ENCODE measurements at regions not wholly inside any gene's neighbourhood (a gene's known extent, or its start where the extent isn't known, plus 50 kb on each side); places are given as distances from the start of the nearest gene placed in this dataset.
"Not testable (repeated sequence)": the region's sequence is repeated elsewhere in the genome, so short reads cannot be mapped to it uniquely, and the experiment has no call there.

DNA sequence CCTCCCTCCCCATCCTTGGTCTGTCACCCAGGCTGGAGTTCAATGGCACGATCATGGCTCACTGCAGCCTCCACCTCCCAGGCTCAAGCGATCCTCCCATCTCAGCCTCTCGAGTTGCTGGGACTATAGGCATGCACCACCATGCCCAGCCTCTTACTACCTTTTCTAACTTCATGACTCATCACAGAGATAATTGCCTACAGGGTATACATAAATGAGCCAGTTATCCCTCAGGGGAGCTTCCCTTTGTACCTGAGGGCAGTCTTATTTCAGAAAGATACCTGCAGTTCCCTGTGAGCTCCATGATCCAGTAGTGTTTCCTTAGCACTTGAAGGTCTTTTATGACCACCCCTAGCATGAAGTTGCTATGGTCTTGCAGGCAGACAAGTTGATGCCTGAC is 94.2 kb upstream of the DNAJC1 start:
- Histone ChIP-seq H3K9ac (no peak overlapping the region), H3K4me3 (ENCODE audit: low read depth, low read length) (no peak overlapping the region), H3K4me2 (ENCODE audit: low read length) (no peak overlapping the region), H3K79me2 (no peaks in the 10 kb centered on the region), H3K27ac (no peak overlapping the region), H2AFZ (no peak overlapping the region), H3K4me1 (no peaks in the 10 kb centered on the region), H3K27me3 (ENCODE audit: control insufficient read depth, insufficient read depth, low read length) (no peaks in the 10 kb centered on the region), H3K9me3 (ENCODE audit: control insufficient read depth, low read length) (no peaks in the 10 kb centered on the region), H3K36me3 (ENCODE audit: control insufficient read depth, insufficient read depth, low read length) (no peaks in the 10 kb centered on the region)
- TF ChIP-seq, protein P1, sequence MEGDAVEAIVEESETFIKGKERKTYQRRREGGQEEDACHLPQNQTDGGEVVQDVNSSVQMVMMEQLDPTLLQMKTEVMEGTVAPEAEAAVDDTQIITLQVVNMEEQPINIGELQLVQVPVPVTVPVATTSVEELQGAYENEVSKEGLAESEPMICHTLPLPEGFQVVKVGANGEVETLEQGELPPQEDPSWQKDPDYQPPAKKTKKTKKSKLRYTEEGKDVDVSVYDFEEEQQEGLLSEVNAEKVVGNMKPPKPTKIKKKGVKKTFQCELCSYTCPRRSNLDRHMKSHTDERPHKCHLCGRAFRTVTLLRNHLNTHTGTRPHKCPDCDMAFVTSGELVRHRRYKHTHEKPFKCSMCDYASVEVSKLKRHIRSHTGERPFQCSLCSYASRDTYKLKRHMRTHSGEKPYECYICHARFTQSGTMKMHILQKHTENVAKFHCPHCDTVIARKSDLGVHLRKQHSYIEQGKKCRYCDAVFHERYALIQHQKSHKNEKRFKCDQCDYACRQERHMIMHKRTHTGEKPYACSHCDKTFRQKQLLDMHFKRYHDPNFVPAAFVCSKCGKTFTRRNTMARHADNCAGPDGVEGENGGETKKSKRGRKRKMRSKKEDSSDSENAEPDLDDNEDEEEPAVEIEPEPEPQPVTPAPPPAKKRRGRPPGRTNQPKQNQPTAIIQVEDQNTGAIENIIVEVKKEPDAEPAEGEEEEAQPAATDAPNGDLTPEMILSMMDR (IDR thresholded peaks at IDR 0.05) = no peak

DNA sequence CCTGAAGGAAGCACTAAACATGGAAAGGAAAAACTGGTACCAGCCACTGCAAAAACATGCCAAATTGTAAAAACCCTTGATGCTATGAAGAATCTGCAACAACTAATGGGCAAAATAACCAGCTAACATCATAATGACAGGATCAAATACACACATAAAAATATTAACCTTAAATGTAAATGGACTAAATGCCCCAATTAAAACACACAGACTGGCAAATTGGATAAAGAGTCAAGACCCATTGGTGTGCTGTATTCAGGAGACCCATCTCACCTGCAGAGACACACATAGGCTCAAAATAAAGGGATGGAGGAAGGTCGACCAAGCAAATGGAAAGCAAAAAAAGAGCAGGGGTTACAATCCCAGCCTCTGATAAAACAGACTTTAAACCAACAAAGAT is 87.7 kb upstream of the DNAJC1 start:
- H3K4me2 ChIP-seq (ENCODE audit: low read length); H2AFZ ChIP-seq; H3K4me1 ChIP-seq; H3K4me3 ChIP-seq (ENCODE audit: low read depth, low read length); H3K9ac ChIP-seq; H3K79me2 ChIP-seq; H3K36me3 ChIP-seq (ENCODE audit: control insufficient read depth, insufficient read depth, low read length); H3K27ac ChIP-seq; H3K27me3 ChIP-seq (ENCODE audit: control insufficient read depth, insufficient read depth, low read length); H3K9me3 ChIP-seq (ENCODE audit: control insufficient read depth, low read length): not testable (repeated sequence)

DNA sequence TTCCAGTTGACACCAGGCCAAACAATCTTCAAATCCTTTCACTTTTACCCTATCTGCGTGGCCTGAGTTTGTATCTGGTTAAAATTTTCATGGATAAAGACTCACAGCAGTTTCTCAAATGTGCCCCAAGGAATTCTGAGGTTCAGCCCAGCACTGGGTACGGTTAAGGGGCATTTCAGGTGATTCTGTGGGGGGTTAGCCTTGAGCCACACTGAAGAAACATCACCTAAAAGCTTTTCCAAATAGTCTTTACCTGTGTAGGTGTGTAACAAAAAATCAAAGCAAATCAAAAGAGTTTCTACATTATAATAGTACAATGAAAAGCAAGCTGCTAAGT is 83.8 kb upstream of the DNAJC1 start:
- Histone ChIP-seq H2AFZ (peak overlapping the region; percentile 56), H3K36me3 (ENCODE audit: control insufficient read depth, insufficient read depth, low read length) (no peaks in the 10 kb centered on the region), H3K79me2 (no peaks in the 10 kb centered on the region), H3K9me3 (ENCODE audit: control insufficient read depth, low read length) (no peaks in the 10 kb centered on the region), H3K9ac (no peak overlapping the region), H3K4me3 (ENCODE audit: low read depth, low read length) (no peak overlapping the region), H3K4me2 (ENCODE audit: low read length) (peak overlapping the region; percentile 3), H3K27ac (peak overlapping the region; percentile 71), H3K27me3 (ENCODE audit: control insufficient read depth, insufficient read depth, low read length) (no peaks in the 10 kb centered on the region), H3K4me1 (peaks cover 6% of the 10 kb centered on the region)
- TF ChIP-seq, protein P1 (IDR thresholded peaks at IDR 0.05) = no peak

DNA sequence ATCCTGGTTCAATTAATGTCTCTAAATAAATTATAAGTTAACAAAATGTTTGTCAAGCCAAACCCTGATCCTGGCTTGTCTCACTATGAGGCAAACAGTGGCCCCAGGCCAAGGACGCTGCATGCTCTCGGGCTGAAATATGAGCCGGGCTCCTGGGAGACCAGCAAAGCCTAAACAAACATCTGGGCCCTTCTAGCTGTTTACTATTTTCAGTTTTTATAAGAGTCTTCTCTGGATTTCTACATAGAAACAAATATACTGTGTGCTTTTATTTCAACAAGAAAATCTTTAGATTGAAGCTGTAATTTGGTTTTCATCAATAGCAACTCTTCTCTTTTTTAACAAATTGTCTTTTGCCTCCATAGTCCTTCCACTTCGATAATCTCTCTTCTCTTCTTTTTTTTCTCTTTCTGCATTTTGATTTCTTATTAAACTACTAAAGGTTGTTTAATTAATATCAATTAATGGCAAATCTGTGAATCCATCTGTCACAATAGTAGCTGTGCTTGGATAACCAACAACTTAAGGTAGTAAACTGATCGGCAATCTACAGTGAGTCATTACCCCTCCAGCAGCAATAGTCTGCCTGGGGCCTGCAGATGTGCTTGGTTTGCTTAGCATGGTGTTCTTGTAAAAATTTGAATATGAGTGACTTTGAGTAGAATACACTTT is 83.3 kb upstream of the DNAJC1 start:
- no peaks in the 10 kb centered on the region for H3K9me3 ChIP-seq (ENCODE audit: control insufficient read depth, low read length)
- TF ChIP-seq, protein P1 (IDR thresholded peaks at IDR 0.05) = no peak
- no peak overlapping the region for H3K9ac ChIP-seq
- H3K4me1 ChIP-seq = peaks cover 6% of the 10 kb centered on the region
- H2AFZ ChIP-seq = peak overlapping the region; percentile 56
- H3K4me3 ChIP-seq (ENCODE audit: low read depth, low read length) = peak overlapping the region; percentile 17
- peak overlapping the region; percentile 3 for H3K4me2 ChIP-seq (ENCODE audit: low read length)
- H3K27ac ChIP-seq = peak overlapping the region; percentile 71
- no peaks in the 10 kb centered on the region for H3K36me3 ChIP-seq (ENCODE audit: control insufficient read depth, insufficient read depth, low read length)
- H3K27me3 ChIP-seq (ENCODE audit: control insufficient read depth, insufficient read depth, low read length) = no peaks in the 10 kb centered on the region
- no peaks in the 10 kb centered on the region for H3K79me2 ChIP-seq

DNA sequence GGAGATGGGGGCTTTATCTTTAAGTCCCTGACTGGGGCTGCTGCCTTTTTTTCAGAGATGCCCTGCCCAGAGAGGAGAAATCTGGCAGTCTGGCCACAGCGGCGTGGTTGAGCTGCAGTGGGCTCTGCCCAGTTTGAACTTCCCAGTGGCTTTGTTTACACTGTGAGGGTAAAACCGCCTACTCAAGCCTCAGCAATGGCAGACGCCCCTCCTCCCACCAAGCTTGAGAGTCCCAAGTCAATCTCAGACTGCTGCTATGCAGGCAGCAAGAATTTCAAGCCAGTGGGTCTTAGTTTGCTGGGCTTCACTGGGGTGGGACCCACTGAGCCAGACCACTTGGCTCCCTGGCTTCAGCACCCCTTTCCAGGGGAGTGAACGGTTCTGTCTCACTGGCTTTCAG is 76.4 kb upstream of the DNAJC1 start:
- not testable (repeated sequence) for H2AFZ ChIP-seq; H3K4me3 ChIP-seq (ENCODE audit: low read depth, low read length); H3K79me2 ChIP-seq; H3K27me3 ChIP-seq (ENCODE audit: control insufficient read depth, insufficient read depth, low read length); H3K9ac ChIP-seq; H3K4me2 ChIP-seq (ENCODE audit: low read length); H3K4me1 ChIP-seq; H3K27ac ChIP-seq; H3K9me3 ChIP-seq (ENCODE audit: control insufficient read depth, low read length); H3K36me3 ChIP-seq (ENCODE audit: control insufficient read depth, insufficient read depth, low read length)

DNA sequence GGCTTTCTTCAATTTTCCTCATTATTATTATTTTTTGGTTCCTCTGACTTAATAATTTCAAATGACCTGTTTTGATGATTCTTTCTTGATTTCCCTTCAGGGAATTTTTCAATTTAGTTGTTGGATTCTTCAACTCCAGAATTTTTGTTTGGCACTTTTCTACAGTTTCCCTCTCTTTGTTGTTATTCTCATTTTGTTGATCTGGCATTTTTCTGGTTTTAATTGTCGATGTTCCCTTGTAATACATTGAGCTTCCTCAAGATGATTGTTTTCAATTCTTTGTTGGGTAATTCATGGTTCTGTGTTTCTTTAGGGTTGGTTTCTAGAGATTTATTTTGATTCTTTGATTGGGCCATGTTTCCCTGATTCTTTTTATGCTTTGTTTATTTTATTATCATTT is 67.8 kb upstream of the DNAJC1 start:
- H3K9me3 ChIP-seq (ENCODE audit: control insufficient read depth, low read length) = peaks cover 6% of the 10 kb centered on the region
- H3K27ac ChIP-seq = no peak overlapping the region
- TF ChIP-seq, protein P1 (IDR thresholded peaks at IDR 0.05) = no peak
- no peak overlapping the region for H3K9ac ChIP-seq
- no peak overlapping the region for H3K4me3 ChIP-seq (ENCODE audit: low read depth, low read length)
- no peaks in the 10 kb centered on the region for H3K27me3 ChIP-seq (ENCODE audit: control insufficient read depth, insufficient read depth, low read length)
- H3K36me3 ChIP-seq (ENCODE audit: control insufficient read depth, insufficient read depth, low read length) = no peaks in the 10 kb centered on the region
- no peaks in the 10 kb centered on the region for H3K4me1 ChIP-seq
- H2AFZ ChIP-seq = no peak overlapping the region
- H3K4me2 ChIP-seq (ENCODE audit: low read length) = no peak overlapping the region
- no peaks in the 10 kb centered on the region for H3K79me2 ChIP-seq
